ENCODE measurements at regions not wholly inside any gene's neighbourhood (a gene's known extent, or its start where the extent isn't known, plus 50 kb on each side); places are given as distances from the start of the nearest gene placed in this dataset.
"Not testable (repeated sequence)": the region's sequence is repeated elsewhere in the genome, so short reads cannot be mapped to it uniquely, and the experiment has no call there.

- no peak overlapping the region for H3K27ac ChIP-seq (ENCODE audit: insufficient read depth in 1 of 2, low read depth in 1 of 2, low read length in 2 of 2, poor library complexity in 1 of 2, severe bottlenecking in 2 of 2)
- WGBS (ENCODE audit: insufficient coverage): no CpG with 5 or more reads among the region's 3 CpGs
- no peaks in the 10 kb centered on the region for H3K27me3 ChIP-seq (replicated peaks in 2 of 5; ENCODE audit: control insufficient read depth in 4 of 5, insufficient read depth in 5 of 5, low read length in 4 of 5)
- POLR2A ChIA-PET: no interaction called here
- H3K36me3 ChIP-seq (ENCODE audit: control insufficient read depth in 4 of 4, insufficient read depth in 4 of 4, low read length in 3 of 4): no peaks in the 10 kb centered on the region
- no peak overlapping the region for H3K4me3 ChIP-seq (ENCODE audit: control insufficient read depth in 1 of 7, extremely low read depth in 1 of 7, insufficient read depth in 4 of 7, low read depth in 2 of 7, low read length in 6 of 7)
- H3K9me3 ChIP-seq (ENCODE audit: control extremely low read depth in 1 of 5, control insufficient read depth in 4 of 5, insufficient read depth in 2 of 5, low read depth in 1 of 5, low read length in 4 of 5): peaks cover 0 to 12% (median 0%) of the 10 kb centered on the region in 5 experiments
- H3K4me1 ChIP-seq (ENCODE audit: control extremely low read depth in 1 of 4, control insufficient read depth in 4 of 4, insufficient read depth in 4 of 4, low read length in 3 of 4): no peaks in the 10 kb centered on the region
- no peak for DNase-seq
- CTCF ChIA-PET: no interaction called here
Measured at GRCh38 chr12:86414201-86414600, 158.0 kb upstream of the MGAT4C start.

GRCh38 chr12:86411710-86412109 lies 155.5 kb upstream of the MGAT4C start:
- Histone ChIP-seq H3K9me3 (ENCODE audit: control extremely low read depth in 1 of 5, control insufficient read depth in 4 of 5, insufficient read depth in 2 of 5, low read depth in 1 of 5, low read length in 4 of 5) (peaks cover 0 to 12% (median 0%) of the 10 kb centered on the region in 5 experiments), H3K27me3 (replicated peaks in 2 of 5; ENCODE audit: control insufficient read depth in 4 of 5, insufficient read depth in 5 of 5, low read length in 4 of 5) (no peaks in the 10 kb centered on the region), H3K36me3 (ENCODE audit: control insufficient read depth in 4 of 4, insufficient read depth in 4 of 4, low read length in 3 of 4) (no peaks in the 10 kb centered on the region), H3K27ac (ENCODE audit: insufficient read depth in 1 of 2, low read depth in 1 of 2, low read length in 2 of 2, poor library complexity in 1 of 2, severe bottlenecking in 2 of 2) (no peak overlapping the region), H3K4me3 (ENCODE audit: control insufficient read depth in 1 of 7, extremely low read depth in 1 of 7, insufficient read depth in 4 of 7, low read depth in 2 of 7, low read length in 6 of 7) (no peak overlapping the region), H3K4me1 (ENCODE audit: control extremely low read depth in 1 of 4, control insufficient read depth in 4 of 4, insufficient read depth in 4 of 4, low read length in 3 of 4) (no peaks in the 10 kb centered on the region)
- CTCF ChIA-PET: no interaction called here
- POLR2A ChIA-PET: no interaction called here
- DNase-seq: no peak
- WGBS (ENCODE audit: insufficient coverage): 73% methylated on average over 3 of the region's 3 CpGs

GRCh38 chr12:86407620-86408208 lies 151.5 kb upstream of the MGAT4C start:
- Histone ChIP-seq H3K27ac (ENCODE audit: insufficient read depth in 1 of 2, low read depth in 1 of 2, low read length in 2 of 2, poor library complexity in 1 of 2, severe bottlenecking in 2 of 2) (no peak overlapping the region), H3K4me1 (ENCODE audit: control extremely low read depth in 1 of 4, control insufficient read depth in 4 of 4, insufficient read depth in 4 of 4, low read length in 3 of 4) (no peaks in the 10 kb centered on the region), H3K36me3 (ENCODE audit: control insufficient read depth in 4 of 4, insufficient read depth in 4 of 4, low read length in 3 of 4) (no peaks in the 10 kb centered on the region), H3K9me3 (ENCODE audit: control extremely low read depth in 1 of 5, control insufficient read depth in 4 of 5, insufficient read depth in 2 of 5, low read depth in 1 of 5, low read length in 4 of 5) (peaks cover 0 to 12% (median 0%) of the 10 kb centered on the region in 5 experiments), H3K4me3 (ENCODE audit: control insufficient read depth in 1 of 7, extremely low read depth in 1 of 7, insufficient read depth in 4 of 7, low read depth in 2 of 7, low read length in 6 of 7) (no peak overlapping the region), H3K27me3 (replicated peaks in 2 of 5; ENCODE audit: control insufficient read depth in 4 of 5, insufficient read depth in 5 of 5, low read length in 4 of 5) (no peaks in the 10 kb centered on the region)
- ChIA-PET CTCF (no interaction called here), POLR2A (no interaction called here)
- no peak for DNase-seq
- WGBS (ENCODE audit: insufficient coverage): 100% methylated on average over 1 of the region's 5 CpGs

GRCh38 chr12:86389949-86390348 lies 133.8 kb upstream of the MGAT4C start:
- no peak overlapping the region for H3K4me3 ChIP-seq (ENCODE audit: control insufficient read depth in 1 of 7, extremely low read depth in 1 of 7, insufficient read depth in 4 of 7, low read depth in 2 of 7, low read length in 6 of 7)
- WGBS (ENCODE audit: insufficient coverage): 89% methylated on average over 1 of the region's 2 CpGs
- DNase-seq: no peak
- ChIA-PET CTCF (no interaction called here), POLR2A (no interaction called here)
- no peaks in the 10 kb centered on the region for H3K4me1 ChIP-seq (ENCODE audit: control extremely low read depth in 1 of 4, control insufficient read depth in 4 of 4, insufficient read depth in 4 of 4, low read length in 3 of 4)
- no peaks in the 10 kb centered on the region for H3K27me3 ChIP-seq (replicated peaks in 2 of 5; ENCODE audit: control insufficient read depth in 4 of 5, insufficient read depth in 5 of 5, low read length in 4 of 5)
- no peak overlapping the region for H3K27ac ChIP-seq (ENCODE audit: insufficient read depth in 1 of 2, low read depth in 1 of 2, low read length in 2 of 2, poor library complexity in 1 of 2, severe bottlenecking in 2 of 2)
- no peaks in the 10 kb centered on the region for H3K36me3 ChIP-seq (ENCODE audit: control insufficient read depth in 4 of 4, insufficient read depth in 4 of 4, low read length in 3 of 4)
- H3K9me3 ChIP-seq (ENCODE audit: control extremely low read depth in 1 of 5, control insufficient read depth in 4 of 5, insufficient read depth in 2 of 5, low read depth in 1 of 5, low read length in 4 of 5): no peaks in the 10 kb centered on the region

- POLR2A ChIA-PET: no interaction called here
- no peak overlapping the region for H3K4me3 ChIP-seq (ENCODE audit: control insufficient read depth in 1 of 7, extremely low read depth in 1 of 7, insufficient read depth in 4 of 7, low read depth in 2 of 7, low read length in 6 of 7)
- WGBS (ENCODE audit: insufficient coverage): 100% methylated on average over 1 of the region's 1 CpG
- CTCF ChIA-PET: interaction anchor here (0.6 kb wide), 1 partner anchor 1376 kb away, joined by 4 read pairs; no protein-coding TSS in a partner anchor
- DNase-seq: no peak
- no peaks in the 10 kb centered on the region for H3K36me3 ChIP-seq (ENCODE audit: control insufficient read depth in 4 of 4, insufficient read depth in 4 of 4, low read length in 3 of 4)
- H3K27ac ChIP-seq (ENCODE audit: insufficient read depth in 1 of 2, low read depth in 1 of 2, low read length in 2 of 2, poor library complexity in 1 of 2, severe bottlenecking in 2 of 2): no peak overlapping the region
- H3K4me1 ChIP-seq (ENCODE audit: control extremely low read depth in 1 of 4, control insufficient read depth in 4 of 4, insufficient read depth in 4 of 4, low read length in 3 of 4): no peaks in the 10 kb centered on the region
- H3K27me3 ChIP-seq (replicated peaks in 2 of 5; ENCODE audit: control insufficient read depth in 4 of 5, insufficient read depth in 5 of 5, low read length in 4 of 5): no peaks in the 10 kb centered on the region
- H3K9me3 ChIP-seq (ENCODE audit: control extremely low read depth in 1 of 5, control insufficient read depth in 4 of 5, insufficient read depth in 2 of 5, low read depth in 1 of 5, low read length in 4 of 5): no peaks in the 10 kb centered on the region
Measured at GRCh38 chr12:86387591-86388145, 131.5 kb upstream of the MGAT4C start.

- H3K27ac ChIP-seq (ENCODE audit: insufficient read depth in 1 of 2, low read depth in 1 of 2, low read length in 2 of 2, poor library complexity in 1 of 2, severe bottlenecking in 2 of 2); POLR2A ChIA-PET; H3K4me1 ChIP-seq (ENCODE audit: control extremely low read depth in 1 of 4, control insufficient read depth in 4 of 4, insufficient read depth in 4 of 4, low read length in 3 of 4); H3K9me3 ChIP-seq (ENCODE audit: control extremely low read depth in 1 of 5, control insufficient read depth in 4 of 5, insufficient read depth in 2 of 5, low read depth in 1 of 5, low read length in 4 of 5); DNase-seq; CTCF ChIA-PET; H3K4me3 ChIP-seq (ENCODE audit: control insufficient read depth in 1 of 7, extremely low read depth in 1 of 7, insufficient read depth in 4 of 7, low read depth in 2 of 7, low read length in 6 of 7); H3K36me3 ChIP-seq (ENCODE audit: control insufficient read depth in 4 of 4, insufficient read depth in 4 of 4, low read length in 3 of 4); H3K27me3 ChIP-seq (replicated peaks in 2 of 5; ENCODE audit: control insufficient read depth in 4 of 5, insufficient read depth in 5 of 5, low read length in 4 of 5): not testable (repeated sequence)
- WGBS (ENCODE audit: insufficient coverage): 90% methylated on average over 2 of the region's 3 CpGs
Measured at GRCh38 chr12:86383759-86384158, 127.6 kb upstream of the MGAT4C start.

GRCh38 chr12:86379337-86379736 lies 123.1 kb upstream of the MGAT4C start:
- Histone ChIP-seq H3K36me3 (ENCODE audit: control insufficient read depth in 4 of 4, insufficient read depth in 4 of 4, low read length in 3 of 4) (no peaks in the 10 kb centered on the region), H3K27me3 (replicated peaks in 2 of 5; ENCODE audit: control insufficient read depth in 4 of 5, insufficient read depth in 5 of 5, low read length in 4 of 5) (no peaks in the 10 kb centered on the region), H3K4me3 (ENCODE audit: control insufficient read depth in 1 of 7, extremely low read depth in 1 of 7, insufficient read depth in 4 of 7, low read depth in 2 of 7, low read length in 6 of 7) (no peak overlapping the region), H3K27ac (ENCODE audit: insufficient read depth in 1 of 2, low read depth in 1 of 2, low read length in 2 of 2, poor library complexity in 1 of 2, severe bottlenecking in 2 of 2) (no peak overlapping the region), H3K4me1 (ENCODE audit: control extremely low read depth in 1 of 4, control insufficient read depth in 4 of 4, insufficient read depth in 4 of 4, low read length in 3 of 4) (no peaks in the 10 kb centered on the region), H3K9me3 (ENCODE audit: control extremely low read depth in 1 of 5, control insufficient read depth in 4 of 5, insufficient read depth in 2 of 5, low read depth in 1 of 5, low read length in 4 of 5) (no peaks in the 10 kb centered on the region)
- WGBS (ENCODE audit: insufficient coverage): no CpG with 5 or more reads among the region's 1 CpG
- CTCF ChIA-PET: no interaction called here
- no peak for DNase-seq
- POLR2A ChIA-PET: no interaction called here

Data from common myeloid progenitor, CD34-positive (primary cell).